Testis (tissue), 2 donors: ENCODE measurements at regions not wholly inside any gene's neighbourhood (a gene's known extent, or its start where the extent isn't known, plus 50 kb on each side); places are given as distances from the start of the nearest gene placed in this dataset.
"Not testable (repeated sequence)": the region's sequence is repeated elsewhere in the genome, so short reads cannot be mapped to it uniquely, and the experiment has no call there.

ENCODE experiments used
- DNase-seq: peaks from one replicate; pipeline ENCODE4 v3.0.0-alpha.2; 2019
- H3K27ac ChIP-seq, 2 donors: fragments of 200-600 bp; sonication (generic); one replicate each; pipeline ENCODE4 v1.5.1; 2019
- H3K27me3 ChIP-seq: fragments of 200-600 bp; sonication (generic); one replicate; pipeline ENCODE4 v1.5.1; 2019
- H3K36me3 ChIP-seq: fragments of 200-600 bp; sonication (generic); one replicate; pipeline ENCODE4 v1.5.1; 2017; ENCODE audit warnings: low read depth; ENCODE audit errors: missing control alignments
- H3K4me1 ChIP-seq: fragments of 200-600 bp; sonication (generic); one replicate; pipeline ENCODE4 v1.5.1; 2019
- H3K4me3 ChIP-seq, 2 donors: fragments of 200-600 bp; sonication (generic); one replicate each; pipeline ENCODE4 v1.5.1; 2017 to 2019
- H3K9me3 ChIP-seq: fragments of 200-600 bp; sonication (generic); one replicate; pipeline ENCODE4 v1.5.1; 2017
- CTCF ChIP-seq, 3 experiments: fragments of 450-650 bp in 2 of 3; fragments of 200-600 bp in 1 of 3; sonication (generic) in 1 of 3; IDR thresholded peaks; one replicate each; pipeline ENCODE4 v1.5.1; 2016 to 2019; ENCODE audit warnings: antibody characterized with exemption in 3 of 3, mild to moderate bottlenecking in 2 of 3, moderate library complexity in 1 of 3
- POLR2A ChIP-seq: fragments of 450-650 bp; IDR thresholded peaks from one replicate; pipeline ENCODE4 v1.6.1; 2017; ENCODE audit warnings: antibody characterized with exemption, mild to moderate bottlenecking, moderate library complexity
- WGBS, 2 donors: methylation state at CpG; one replicate each; pipeline ENCODE4 v1.1.5; 2018; 5-methylcytosine and 5-hydroxymethylcytosine counted together
- intact Hi-C: fragments of 100-400 bp; cut with DNase I; formaldehyde crosslinking; loops from one replicate; pipeline ENCODE4 v1.15.1; 2023; ENCODE audit warnings: low total_unique reads

DNA sequence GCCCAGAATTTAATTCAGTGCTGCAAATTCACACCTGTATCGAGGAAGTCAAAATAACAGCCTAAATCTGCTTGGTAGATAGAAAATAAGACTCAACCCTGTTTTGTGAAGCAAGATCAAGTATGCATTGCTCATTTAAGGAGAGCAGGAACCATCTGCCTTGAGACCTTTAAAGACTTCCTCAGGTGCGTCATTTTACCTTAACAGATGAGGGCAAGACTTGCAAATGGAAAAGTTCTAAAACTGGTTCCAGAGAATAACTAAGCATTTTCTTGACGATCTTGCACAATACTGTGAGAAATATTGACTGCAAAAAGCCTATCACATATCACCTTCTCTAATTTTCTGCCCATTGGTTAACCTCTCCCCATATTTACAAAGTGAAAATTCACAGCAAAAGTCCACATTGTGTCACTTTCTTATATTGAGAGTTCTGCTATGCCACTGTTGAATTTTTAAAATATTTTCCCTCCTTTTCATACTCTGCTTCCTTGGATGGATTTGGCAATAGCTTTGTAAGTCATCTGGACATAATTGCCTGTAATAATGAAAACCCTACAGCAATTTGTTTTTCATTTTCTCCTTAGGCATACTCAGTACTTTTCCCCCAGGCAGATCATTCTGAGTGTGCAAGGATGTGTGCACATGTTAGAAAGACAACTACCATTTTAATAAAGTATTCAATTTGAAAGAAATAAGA, 234.2 kb downstream of the AASDHPPT start:
- 86 to 89% methylated on average over 3 of the region's 3 CpGs for WGBS, 2 donors
- intact Hi-C loops, result no loop called here
- no peaks in the 10 kb centered on the region for H3K36me3 ChIP-seq

GRCh38 chr11:106317208-106317773, 239.8 kb downstream of the AASDHPPT start:
- H3K27ac ChIP-seq, H3K27me3 ChIP-seq, H3K4me1 ChIP-seq, H3K9me3 ChIP-seq, H3K36me3 ChIP-seq, intact Hi-C loops, DNase-seq: not testable (repeated sequence)
- H3K4me3 ChIP-seq, result peak overlapping the region; percentile 7 to 23
- 74 to 88% methylated on average over 5 to 28 of the region's 36 CpGs for WGBS, 2 donors

More for the DNA sequence above, 234.2 kb downstream of the AASDHPPT start:
- H3K9me3 ChIP-seq, result no peaks in the 10 kb centered on the region
- no peak for DNase-seq
- no peaks in the 10 kb centered on the region for H3K27me3 ChIP-seq
- H3K4me1 ChIP-seq, result no peaks in the 10 kb centered on the region
- no peak overlapping the region for H3K27ac ChIP-seq
- H3K4me3 ChIP-seq, result no peak overlapping the region
- no peak for TF ChIP-seq POLR2A

DNA sequence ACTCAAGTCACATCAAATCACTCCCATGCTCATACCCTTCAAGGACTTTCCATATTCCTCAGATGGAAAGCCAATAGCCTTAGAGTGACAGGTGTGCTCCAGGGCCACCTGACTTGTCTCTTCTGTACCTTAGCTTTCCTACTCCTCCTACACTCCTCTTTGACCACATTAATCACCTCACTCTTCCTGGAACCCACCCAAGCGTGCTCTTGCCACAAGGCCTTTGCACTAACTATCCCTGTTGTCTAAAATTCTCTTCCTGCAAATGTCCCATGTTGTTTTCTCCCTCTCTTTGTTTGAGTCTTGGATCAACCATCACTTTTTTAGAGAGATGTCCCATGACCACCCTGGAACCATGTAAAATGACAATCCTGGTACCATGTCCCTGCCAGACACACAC, 244.1 kb downstream of the AASDHPPT start:
- Histone ChIP-seq H3K4me1 (no peaks in the 10 kb centered on the region), H3K4me3 (no peak overlapping the region), H3K27me3 (no peaks in the 10 kb centered on the region), H3K27ac (no peak overlapping the region), H3K9me3 (no peaks in the 10 kb centered on the region), H3K36me3 (no peaks in the 10 kb centered on the region)
- 86 to 94% methylated on average over 1 of the region's 1 CpG for WGBS, 2 donors
- no peak for TF ChIP-seq CTCF (IDR thresholded peaks at IDR 0.05)
- no peak for TF ChIP-seq POLR2A
- intact Hi-C loops, result no loop called here
- no peak for DNase-seq

DNA sequence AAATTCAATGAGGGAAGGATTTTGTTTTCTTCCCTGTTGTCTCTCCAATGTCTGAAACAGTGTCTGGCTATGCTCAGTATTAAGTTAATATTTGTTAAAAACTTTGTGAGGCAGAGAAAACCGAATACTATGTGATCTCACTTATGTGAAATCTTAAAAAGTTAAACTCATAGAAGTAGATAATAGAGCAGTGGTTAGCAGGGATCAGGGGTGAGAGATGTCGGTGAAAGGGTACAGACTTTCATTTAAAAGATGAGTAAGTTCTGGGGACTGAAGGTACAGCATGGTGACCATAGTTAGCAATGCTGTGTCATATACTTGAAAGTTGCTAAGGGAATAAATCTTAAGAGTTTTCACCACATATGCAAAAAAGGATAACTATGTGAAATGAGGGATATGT, 244.6 kb downstream of the AASDHPPT start:
- Histone ChIP-seq H3K27me3 (no peaks in the 10 kb centered on the region), H3K4me3 (no peak overlapping the region), H3K36me3 (no peaks in the 10 kb centered on the region), H3K27ac (no peak overlapping the region), H3K4me1 (no peaks in the 10 kb centered on the region), H3K9me3 (no peaks in the 10 kb centered on the region)
- intact Hi-C loops, result no loop called here
- 82 to 89% methylated on average over 2 of the region's 2 CpGs for WGBS, 2 donors
- DNase-seq, result no peak
- TF ChIP-seq POLR2A (no peak), CTCF (IDR thresholded peaks at IDR 0.05) (no peak)

GRCh38 chr11:106326087-106326486, 248.6 kb downstream of the AASDHPPT start:
- H3K27me3 ChIP-seq, result no peaks in the 10 kb centered on the region
- 72 to 76% methylated on average over 3 of the region's 3 CpGs for WGBS, 2 donors
- H3K27ac ChIP-seq, result no peak overlapping the region
- DNase-seq, result no peak
- intact Hi-C loops, result no loop called here
- no peak for TF ChIP-seq CTCF (IDR thresholded peaks at IDR 0.05)
- no peak for TF ChIP-seq POLR2A
- H3K4me3 ChIP-seq, result no peak overlapping the region
- H3K4me1 ChIP-seq, result no peaks in the 10 kb centered on the region
- H3K36me3 ChIP-seq, result no peaks in the 10 kb centered on the region
- no peaks in the 10 kb centered on the region for H3K9me3 ChIP-seq

GRCh38 chr11:106327134-106327533, 249.7 kb downstream of the AASDHPPT start:
- H3K4me1 ChIP-seq, result no peaks in the 10 kb centered on the region
- WGBS, 2 donors, result 76 to 83% methylated on average over 3 of the region's 3 CpGs
- H3K4me3 ChIP-seq, result no peak overlapping the region
- DNase-seq, result no peak
- TF ChIP-seq POLR2A (no peak), CTCF (IDR thresholded peaks at IDR 0.05) (no peak)
- H3K36me3 ChIP-seq, result no peaks in the 10 kb centered on the region
- intact Hi-C loops, result no loop called here
- no peak overlapping the region for H3K27ac ChIP-seq
- no peaks in the 10 kb centered on the region for H3K27me3 ChIP-seq
- H3K9me3 ChIP-seq, result no peaks in the 10 kb centered on the region
